NB4 (cell line): ENCODE measurements at regions not wholly inside any gene's neighbourhood (a gene's known extent, or its start where the extent isn't known, plus 50 kb on each side); places are given as distances from the start of the nearest gene placed in this dataset.
A peak's percentile ranks its signal among the peaks of the same experiment; 100 is the strongest.

ENCODE experiments used
- DNase-seq: peaks from one replicate; pipeline ENCODE4 v3.0.0; 2010; ENCODE audit warnings: low read depth
- H3K4me3 ChIP-seq: one replicate; pipeline ENCODE4 v1.5.1; 2011; ENCODE audit warnings: mild to moderate bottlenecking, low read depth, low read length, moderate library complexity
- CTCF ChIP-seq: IDR thresholded peaks from one replicate; pipeline ENCODE4 v1.5.1; 2012; ENCODE audit warnings: low read depth, low read length
- MAX ChIP-seq: IDR thresholded peaks from 2 replicates; pipeline ENCODE4 v1.6.1; 2011; ENCODE audit warnings: low read depth, low read length
- MYC ChIP-seq: IDR thresholded peaks from 2 replicates; pipeline ENCODE4 v1.6.1; 2011; ENCODE audit warnings: low read depth, low read length
- POLR2A ChIP-seq: IDR thresholded peaks from 2 replicates; pipeline ENCODE4 v1.6.1; 2011; ENCODE audit warnings: mild to moderate bottlenecking; ENCODE audit not compliant: insufficient read length; ENCODE audit errors: extremely low read depth

GRCh38 chr16:85365120-85365519 lies 248.0 kb upstream of the GSE1 start:
- no peak overlapping the region for H3K4me3 ChIP-seq
- TF ChIP-seq CTCF (no peak), MAX (no peak), MYC (no peak), POLR2A (no peak)
- DNase-seq = no peak

DNA sequence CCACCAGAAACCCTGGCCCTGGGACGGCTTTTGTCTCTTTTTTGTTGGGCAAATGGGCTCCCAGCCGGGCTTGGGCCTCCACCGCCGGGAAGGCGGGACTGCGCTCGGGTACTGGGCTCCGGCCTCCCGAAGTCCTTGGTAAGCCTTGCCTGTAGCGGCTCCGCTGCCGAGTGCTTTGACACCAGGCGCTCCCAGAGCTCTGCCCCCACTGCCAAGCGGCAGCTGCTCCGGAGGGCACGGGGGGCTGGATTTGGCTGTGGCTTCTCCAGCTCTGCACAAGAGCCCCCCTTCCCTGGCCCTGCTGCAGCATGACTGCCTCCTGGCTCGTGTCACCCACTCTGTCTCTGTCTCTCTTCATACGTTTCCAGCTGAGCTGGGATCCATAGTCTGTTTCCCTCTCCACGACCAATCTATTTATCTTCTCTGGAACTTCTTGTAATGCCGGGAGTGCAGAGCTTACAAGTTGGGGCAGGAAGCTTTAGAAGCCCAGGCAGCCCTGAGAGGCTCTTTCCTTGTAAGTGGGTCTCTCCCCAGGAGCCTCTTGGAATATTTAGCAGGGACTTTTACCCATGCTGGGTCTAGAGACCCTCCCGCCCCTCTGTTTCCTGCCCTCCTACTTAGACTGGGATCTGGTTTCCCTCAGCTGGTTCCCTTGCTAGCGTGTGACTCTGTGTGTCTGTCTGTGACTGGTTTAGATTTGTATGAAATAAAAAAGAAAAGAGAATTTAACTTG lies 246.9 kb upstream of the GSE1 start:
- no peak for DNase-seq
- no peak for TF ChIP-seq CTCF
- TF ChIP-seq MAX = no peak
- TF ChIP-seq MYC = no peak
- no peak for TF ChIP-seq POLR2A
- no peak overlapping the region for H3K4me3 ChIP-seq

DNA sequence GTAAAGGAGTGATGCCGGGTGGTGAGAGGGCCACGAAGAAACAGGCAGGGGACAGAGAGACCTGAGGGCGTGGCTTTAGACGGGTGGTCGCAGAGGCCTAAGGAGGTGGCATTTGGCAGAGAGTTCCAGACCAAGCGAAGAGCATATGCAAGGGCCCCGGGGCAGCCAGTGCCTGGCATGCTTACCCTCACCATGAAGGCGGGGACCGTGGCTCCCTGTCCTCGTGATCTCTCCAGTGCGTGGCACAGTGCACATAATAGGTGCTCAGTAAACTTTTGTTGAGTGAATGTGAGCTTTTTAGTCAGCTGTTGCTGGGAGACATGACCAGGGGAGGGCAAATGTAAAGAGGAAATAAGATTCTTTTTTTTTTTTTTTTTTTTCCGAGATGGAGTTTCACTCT lies 245.6 kb upstream of the GSE1 start:
- DNase-seq = no peak
- TF ChIP-seq MAX (no peak), CTCF (no peak), MYC (no peak), POLR2A (no peak)
- H3K4me3 ChIP-seq = no peak overlapping the region

- no peak for TF ChIP-seq POLR2A
- no peak for TF ChIP-seq MYC
- TF ChIP-seq CTCF = no peak
- no peak overlapping the region for H3K4me3 ChIP-seq
- no peak for DNase-seq
Observed at GRCh38 chr16:85369060-85369459, 244.1 kb upstream of the GSE1 start.

DNA sequence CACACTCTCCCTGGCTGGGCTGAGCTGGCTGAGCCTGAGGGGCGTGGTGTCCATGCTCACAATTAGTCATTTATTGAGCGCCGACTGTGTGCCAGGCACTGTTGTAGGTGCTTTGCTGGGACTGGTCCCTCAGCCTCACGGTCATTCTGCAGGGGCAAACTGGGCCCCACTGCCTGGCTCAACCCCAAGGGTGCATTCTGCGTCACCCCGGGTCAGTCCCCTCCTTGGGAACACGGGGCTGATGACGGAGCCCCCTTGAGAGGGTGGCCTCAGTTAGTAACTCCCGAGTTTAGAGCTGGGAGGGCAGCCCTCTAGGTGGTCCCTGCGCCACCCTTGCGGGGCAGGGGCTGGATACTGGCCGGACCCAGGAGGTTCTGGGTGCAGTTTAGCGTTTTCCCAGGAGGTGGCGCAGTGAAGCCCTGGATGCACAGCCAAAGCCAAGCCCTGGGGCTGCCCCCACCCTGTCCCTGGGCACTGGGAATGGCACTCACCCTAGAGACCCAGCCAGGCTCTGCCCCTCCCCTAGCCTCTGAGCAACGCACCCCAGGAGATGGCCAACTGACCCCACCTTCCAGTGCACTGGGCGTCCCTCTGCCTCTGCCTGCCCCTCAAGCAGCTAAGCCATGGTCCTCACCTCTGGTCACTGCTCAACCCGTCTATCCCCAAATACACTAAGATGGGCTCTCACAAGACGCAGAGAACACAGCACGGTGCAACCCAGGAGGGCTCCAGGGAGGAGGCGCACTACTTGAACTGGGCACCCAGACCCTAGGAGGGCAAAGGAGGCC lies 243.2 kb upstream of the GSE1 start:
- H3K4me3 ChIP-seq = no peak overlapping the region
- peak; percentile 65 for DNase-seq
- TF ChIP-seq POLR2A = no peak
- peak; percentile 89 for TF ChIP-seq CTCF
